Nephron (organoid): ENCODE measurements at regions not wholly inside any gene's neighbourhood (a gene's known extent, or its start where the extent isn't known, plus 50 kb on each side); places are given as distances from the start of the nearest gene placed in this dataset.

Experiments
- H3K27ac Mint-ChIP-seq, 3 experiments: 2 replicates each; pipeline ENCODE4 v1.8.0; 2020; ENCODE audit warnings: mixed read lengths in 3 of 3, mild to moderate bottlenecking in 2 of 3, moderate library complexity in 1 of 3
- H3K27me3 Mint-ChIP-seq: 2 replicates; pipeline ENCODE4 v1.8.0; 2021; ENCODE audit warnings: low read depth, mild to moderate bottlenecking, moderate library complexity, mixed read lengths
- H3K36me3 Mint-ChIP-seq: 2 replicates; pipeline ENCODE4 v1.8.0; 2020; ENCODE audit warnings: low read depth, mixed read lengths
- H3K4me1 Mint-ChIP-seq: 2 replicates; pipeline ENCODE4 v1.8.0; 2020; ENCODE audit warnings: mixed read lengths
- H3K4me3 Mint-ChIP-seq, 3 experiments: 2 replicates each; pipeline ENCODE4 v1.8.0; 2020; ENCODE audit warnings: mild to moderate bottlenecking in 3 of 3, mixed read lengths in 3 of 3, moderate library complexity in 2 of 3
- H3K9me3 Mint-ChIP-seq: 2 replicates; pipeline ENCODE4 v1.8.0; 2020; ENCODE audit warnings: mixed read lengths
- CTCF ChIP-seq, 3 experiments: fragments of 200-600 bp; sonication (generic); IDR thresholded peaks; one replicate each; pipeline ENCODE4 v1.5.0; 2021; ENCODE audit warnings: antibody characterized with exemption in 3 of 3; ENCODE audit not compliant: unreplicated experiment in 3 of 3

GRCh38 chr7:153934629-153935028 lies 117.6 kb upstream of the DPP6 start:
- TF ChIP-seq CTCF (IDR thresholded peaks at IDR 0.05; ENCODE audit: unreplicated experiment in 3 of 3) = no peak
- H3K36me3 Mint-ChIP-seq = peaks cover 4% of the 10 kb centered on the region
- H3K9me3 Mint-ChIP-seq = peaks cover 43% of the 10 kb centered on the region
- H3K4me1 Mint-ChIP-seq = no peaks in the 10 kb centered on the region
- no peak overlapping the region for H3K4me3 Mint-ChIP-seq
- H3K27me3 Mint-ChIP-seq = no peaks in the 10 kb centered on the region
- no peak overlapping the region for H3K27ac Mint-ChIP-seq

GRCh38 chr7:153935095-153935494 lies 117.1 kb upstream of the DPP6 start:
- Mint-ChIP-seq H3K27ac (no peak overlapping the region), H3K36me3 (peaks cover 4% of the 10 kb centered on the region), H3K9me3 (peaks cover 44% of the 10 kb centered on the region), H3K4me3 (no peak overlapping the region), H3K27me3 (no peaks in the 10 kb centered on the region), H3K4me1 (no peaks in the 10 kb centered on the region)
- no peak for TF ChIP-seq CTCF (IDR thresholded peaks at IDR 0.05; ENCODE audit: unreplicated experiment in 3 of 3)

GRCh38 chr7:153938451-153938850 lies 113.7 kb upstream of the DPP6 start:
- Mint-ChIP-seq H3K27me3 (no peaks in the 10 kb centered on the region), H3K4me3 (no peak overlapping the region), H3K9me3 (peaks cover 49% of the 10 kb centered on the region), H3K4me1 (no peaks in the 10 kb centered on the region), H3K27ac (no peak overlapping the region), H3K36me3 (peaks cover 3% of the 10 kb centered on the region)
- TF ChIP-seq CTCF (IDR thresholded peaks at IDR 0.05; ENCODE audit: unreplicated experiment in 3 of 3) = no peak

- H3K4me3 Mint-ChIP-seq = no peak overlapping the region
- no peaks in the 10 kb centered on the region for H3K27me3 Mint-ChIP-seq
- H3K27ac Mint-ChIP-seq = no peak overlapping the region
- peaks cover 48% of the 10 kb centered on the region for H3K9me3 Mint-ChIP-seq
- H3K36me3 Mint-ChIP-seq = no peaks in the 10 kb centered on the region
- TF ChIP-seq CTCF (IDR thresholded peaks at IDR 0.05; ENCODE audit: unreplicated experiment in 3 of 3) = no peak
- H3K4me1 Mint-ChIP-seq = no peaks in the 10 kb centered on the region
These were observed 113.0 kb upstream of the DPP6 start for GRCh38 chr7:153939177-153939576.

- Mint-ChIP-seq H3K9me3 (peaks cover 46% of the 10 kb centered on the region), H3K36me3 (no peaks in the 10 kb centered on the region), H3K4me3 (no peak overlapping the region), H3K27ac (no peak overlapping the region), H3K27me3 (no peaks in the 10 kb centered on the region), H3K4me1 (no peaks in the 10 kb centered on the region)
- TF ChIP-seq CTCF (IDR thresholded peaks at IDR 0.05; ENCODE audit: unreplicated experiment in 3 of 3) = no peak
These were observed 112.5 kb upstream of the DPP6 start for GRCh38 chr7:153939654-153940053.

GRCh38 chr7:153941061-153941460 lies 111.1 kb upstream of the DPP6 start:
- Mint-ChIP-seq H3K9me3 (peaks cover 44% of the 10 kb centered on the region), H3K27me3 (no peaks in the 10 kb centered on the region), H3K36me3 (no peaks in the 10 kb centered on the region), H3K4me3 (no peak overlapping the region), H3K4me1 (no peaks in the 10 kb centered on the region), H3K27ac (no peak overlapping the region)
- TF ChIP-seq CTCF (IDR thresholded peaks at IDR 0.05; ENCODE audit: unreplicated experiment in 3 of 3) = no peak
